ENCODE measurements at regions not wholly inside any gene's neighbourhood (a gene's known extent, or its start where the extent isn't known, plus 50 kb on each side); places are given as distances from the start of the nearest gene placed in this dataset.

DNA sequence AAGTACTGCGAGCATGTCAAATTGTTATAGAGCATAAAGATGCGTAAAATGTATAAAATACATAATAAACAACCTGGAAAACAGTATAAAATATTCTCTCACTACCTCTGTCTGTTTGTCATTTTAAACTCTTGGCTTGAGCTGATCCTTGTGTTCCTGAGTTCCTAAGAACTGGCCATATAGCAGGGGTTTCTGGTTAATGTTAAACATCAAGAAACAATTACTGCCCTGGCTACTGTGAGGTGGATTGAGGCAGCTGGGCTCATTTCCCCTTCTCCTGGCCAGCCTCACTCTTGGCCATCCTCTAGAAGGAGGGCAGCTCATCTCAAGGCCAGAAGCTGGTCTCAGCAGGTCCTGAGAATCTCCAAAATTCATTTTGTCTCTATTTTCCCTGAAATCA is 297.3 kb upstream of the USP24 start:
- DNase-seq, result no peak

DNA sequence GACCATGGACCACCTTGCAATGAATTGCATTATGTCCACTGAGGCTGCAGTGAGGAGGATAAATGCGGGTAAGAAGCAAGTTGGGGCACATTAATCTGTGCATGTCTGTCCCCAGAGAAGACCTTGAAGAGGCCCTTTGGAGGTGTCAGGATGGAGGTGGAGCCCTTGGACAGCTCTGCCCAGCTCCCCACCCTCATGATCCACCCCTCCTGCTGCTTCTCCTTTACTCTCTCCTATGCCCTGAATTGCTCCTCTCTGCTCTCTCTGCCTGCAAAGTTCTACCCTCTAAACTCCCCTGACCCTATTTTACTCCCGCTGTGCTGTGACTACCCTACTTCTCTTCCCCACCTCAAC is 292.4 kb upstream of the USP24 start:
- DNase-seq, result no peak

DNA sequence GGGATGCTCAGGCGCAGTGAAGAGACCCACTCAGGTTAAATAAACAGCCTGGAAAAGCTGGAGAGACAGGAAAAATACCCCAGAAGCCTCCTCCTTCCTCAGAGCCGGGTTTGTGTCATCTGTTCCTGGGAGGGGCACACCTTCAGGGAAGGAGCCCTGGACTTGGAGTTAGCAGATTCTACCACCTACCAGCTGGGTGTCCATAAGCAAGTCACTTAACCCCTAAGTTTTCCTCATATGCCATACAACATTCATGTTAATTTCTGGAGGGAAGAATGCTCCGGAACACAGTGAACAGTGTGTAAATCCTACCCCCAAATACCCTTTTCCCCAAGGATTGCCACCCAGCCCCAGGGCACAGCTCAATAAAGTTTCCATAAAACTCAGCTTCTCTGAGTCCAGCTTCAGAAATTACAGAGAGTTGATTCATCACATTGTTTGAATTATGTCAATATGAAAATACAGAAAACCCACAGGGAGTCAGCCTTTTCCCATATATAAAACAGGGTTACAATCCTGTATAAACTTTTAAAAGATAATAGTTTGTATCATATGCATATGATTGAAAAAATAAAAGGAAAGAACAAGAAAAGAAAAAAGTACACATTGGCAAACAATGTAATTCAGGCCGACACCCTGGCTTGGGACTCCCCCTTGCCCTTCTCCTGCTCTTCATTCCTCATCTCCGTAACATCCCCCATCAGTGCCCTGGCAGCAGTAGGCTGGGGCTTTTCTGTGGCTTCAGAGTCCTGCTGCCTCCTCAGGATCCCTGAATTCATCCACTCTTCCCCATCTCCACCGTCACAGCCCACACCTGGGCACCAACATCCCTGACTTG is 291.8 kb upstream of the USP24 start:
- no peak for DNase-seq

DNA sequence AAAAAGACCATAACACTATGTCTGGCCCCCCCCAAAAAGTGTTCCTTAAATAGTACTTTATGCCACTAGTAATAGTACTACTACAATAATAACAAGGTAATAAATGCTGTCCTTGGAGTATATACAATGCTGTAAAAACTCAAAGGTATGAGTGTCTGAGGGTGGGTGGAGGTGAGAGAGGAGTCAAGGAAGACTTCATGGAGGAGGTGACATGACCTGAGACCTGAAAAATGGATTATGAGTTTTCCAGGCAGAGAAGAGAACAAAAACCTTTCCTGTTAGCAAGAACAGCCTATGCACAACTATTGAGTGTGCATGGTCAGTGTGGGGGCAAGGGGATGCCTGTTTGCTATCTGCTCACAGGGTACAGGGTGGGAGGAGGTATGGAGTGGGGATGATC is 290.2 kb upstream of the USP24 start:
- DNase-seq, result no peak

DNA sequence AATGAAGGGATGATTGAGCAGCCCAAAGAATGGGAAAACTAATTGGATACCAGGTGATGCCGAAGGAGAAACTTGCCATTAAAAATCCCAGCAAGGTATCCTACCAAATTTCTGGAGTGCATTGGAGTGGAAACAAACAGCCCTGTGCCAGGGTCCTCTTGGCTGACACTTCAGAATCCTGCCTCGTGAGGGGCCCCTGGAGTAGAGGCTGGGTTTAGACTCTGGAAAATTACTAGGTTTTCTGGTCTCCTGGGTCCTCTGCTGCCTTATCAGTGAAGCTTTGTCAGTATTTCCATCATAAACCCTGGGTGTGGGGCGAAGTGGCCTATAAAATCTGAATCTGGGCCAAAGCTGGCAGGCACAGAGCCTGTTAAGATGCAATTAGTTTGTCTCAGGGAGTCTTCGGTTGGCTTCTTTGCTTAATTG is 289.2 kb upstream of the USP24 start:
- DNase-seq, result peak; percentile 56

DNA sequence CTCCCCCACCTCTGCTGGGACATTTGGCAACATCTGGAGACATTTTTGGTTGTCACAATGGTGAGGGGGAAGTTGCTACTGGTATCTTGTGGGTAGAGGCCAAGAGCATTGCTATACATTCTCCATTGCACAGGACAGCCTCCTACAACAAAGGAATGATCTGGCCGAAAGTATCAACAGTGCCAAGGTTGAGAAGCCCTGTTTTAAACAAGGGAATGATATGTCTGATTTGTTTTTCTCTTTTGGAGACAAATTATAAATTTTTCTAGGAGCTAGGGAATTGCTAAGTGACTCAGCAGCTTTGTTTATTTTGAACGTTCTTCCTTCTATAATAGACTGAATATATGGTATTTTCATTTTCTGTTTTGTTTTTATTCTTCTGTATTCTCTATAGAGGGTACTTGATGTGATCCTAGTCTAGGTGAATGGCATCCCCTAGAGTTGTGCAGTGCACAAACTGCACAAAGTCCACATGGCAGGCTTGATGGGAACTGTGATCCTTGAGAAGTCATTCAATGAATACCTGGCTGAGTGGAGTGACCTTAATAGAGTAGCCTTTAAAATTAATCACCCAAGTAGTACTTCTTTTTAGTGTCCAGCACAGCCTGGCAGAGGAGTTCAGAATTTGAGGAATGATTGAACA is 288.6 kb upstream of the USP24 start:
- DNase-seq, result no peak

DNA sequence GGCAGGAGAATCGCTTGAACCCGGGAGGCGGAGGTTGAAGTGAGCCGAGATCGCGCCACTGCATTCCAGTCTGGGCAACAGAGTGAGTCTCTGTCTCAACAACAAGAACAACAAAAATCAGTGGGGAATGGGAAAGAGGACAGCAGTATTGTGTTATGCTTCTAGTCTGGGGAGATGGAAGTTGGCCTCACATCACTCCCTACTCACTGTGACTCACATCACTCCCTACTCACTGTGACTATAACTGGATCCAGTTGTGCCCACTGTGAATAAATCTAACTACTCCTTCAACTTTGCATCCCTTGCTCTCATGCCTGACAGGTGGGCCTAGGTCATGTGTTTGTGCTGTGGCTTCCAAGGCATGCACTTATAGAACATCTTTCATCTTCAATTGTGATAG is 285.4 kb upstream of the USP24 start:
- no peak for DNase-seq

DNA sequence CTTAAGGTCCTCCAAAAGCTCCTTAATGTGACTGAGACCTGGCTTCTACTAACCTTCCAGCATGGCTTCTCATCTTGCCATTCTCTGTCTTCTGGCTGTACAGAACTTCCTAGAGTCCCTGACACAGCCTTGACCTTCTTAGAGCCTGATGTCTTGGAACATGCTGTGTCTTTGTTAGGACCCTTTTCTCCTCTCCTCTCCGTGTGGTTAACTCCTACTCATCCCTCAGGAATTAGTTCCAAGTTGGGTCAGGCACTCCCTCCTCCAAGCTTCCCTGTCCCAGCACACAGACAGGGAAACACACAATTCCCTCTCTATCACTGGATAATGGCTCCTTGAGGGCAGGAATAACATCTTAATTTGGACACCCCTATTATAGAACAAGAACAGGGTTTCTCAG is 275.4 kb upstream of the USP24 start:
- DNase-seq, result no peak

DNA sequence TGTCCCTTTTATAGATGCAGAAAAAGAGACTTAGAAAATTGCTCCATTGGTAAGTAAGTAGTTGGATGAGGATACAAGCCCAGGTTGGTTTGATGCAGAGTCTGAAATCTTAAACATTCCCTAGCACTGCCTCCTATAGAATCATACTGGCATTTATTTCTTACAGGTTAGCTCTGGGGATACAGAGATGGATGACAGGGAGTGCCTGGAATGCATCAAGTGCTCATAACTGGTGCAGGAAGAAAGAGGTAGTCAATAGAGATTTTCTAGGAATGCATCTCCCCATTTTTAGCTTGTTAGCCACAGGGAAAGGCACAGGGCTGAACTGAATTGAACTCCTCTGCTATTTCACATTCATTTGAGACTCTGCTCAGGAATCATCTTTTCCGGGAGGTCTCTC is 269.0 kb upstream of the USP24 start:
- no peak for DNase-seq

DNA sequence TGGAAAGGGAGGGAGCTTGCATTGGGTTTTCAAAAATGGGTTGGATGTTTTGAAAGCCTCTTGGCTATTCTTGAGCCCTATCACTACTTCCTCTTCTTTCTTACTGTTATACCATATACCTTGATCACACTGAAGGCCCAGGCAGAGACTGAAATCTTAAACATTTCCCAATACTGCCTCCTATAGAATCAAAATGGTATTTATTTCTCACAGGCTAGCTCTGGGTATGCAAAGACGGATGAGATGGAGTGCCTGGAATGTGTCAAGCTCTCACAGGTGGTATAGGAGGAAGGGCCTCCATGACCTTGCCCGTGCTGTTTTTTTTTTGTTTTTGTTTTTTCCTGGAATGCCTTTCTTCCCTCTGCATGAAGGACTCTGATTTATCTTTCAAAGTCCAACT is 268.4 kb upstream of the USP24 start:
- DNase-seq, result no peak

DNA sequence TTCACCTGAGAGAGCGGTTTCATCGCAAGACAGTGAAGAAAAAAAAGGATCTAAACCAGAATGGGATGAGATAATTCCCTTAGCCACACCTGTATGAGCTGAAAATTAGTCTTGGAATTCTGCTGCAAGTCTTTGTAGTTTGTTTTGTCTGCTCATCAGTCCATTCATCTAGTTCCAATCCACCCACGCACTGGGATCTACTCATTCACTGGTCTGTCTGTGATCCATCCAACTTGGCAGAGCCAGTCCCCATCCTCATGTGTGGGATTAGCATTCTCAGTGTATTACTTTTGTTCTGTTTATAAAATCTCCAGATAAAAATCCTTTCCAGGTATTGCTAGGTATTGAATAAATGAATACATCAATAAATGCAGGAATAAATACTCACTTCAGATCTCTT is 266.5 kb upstream of the USP24 start:
- DNase-seq, result no peak

DNA sequence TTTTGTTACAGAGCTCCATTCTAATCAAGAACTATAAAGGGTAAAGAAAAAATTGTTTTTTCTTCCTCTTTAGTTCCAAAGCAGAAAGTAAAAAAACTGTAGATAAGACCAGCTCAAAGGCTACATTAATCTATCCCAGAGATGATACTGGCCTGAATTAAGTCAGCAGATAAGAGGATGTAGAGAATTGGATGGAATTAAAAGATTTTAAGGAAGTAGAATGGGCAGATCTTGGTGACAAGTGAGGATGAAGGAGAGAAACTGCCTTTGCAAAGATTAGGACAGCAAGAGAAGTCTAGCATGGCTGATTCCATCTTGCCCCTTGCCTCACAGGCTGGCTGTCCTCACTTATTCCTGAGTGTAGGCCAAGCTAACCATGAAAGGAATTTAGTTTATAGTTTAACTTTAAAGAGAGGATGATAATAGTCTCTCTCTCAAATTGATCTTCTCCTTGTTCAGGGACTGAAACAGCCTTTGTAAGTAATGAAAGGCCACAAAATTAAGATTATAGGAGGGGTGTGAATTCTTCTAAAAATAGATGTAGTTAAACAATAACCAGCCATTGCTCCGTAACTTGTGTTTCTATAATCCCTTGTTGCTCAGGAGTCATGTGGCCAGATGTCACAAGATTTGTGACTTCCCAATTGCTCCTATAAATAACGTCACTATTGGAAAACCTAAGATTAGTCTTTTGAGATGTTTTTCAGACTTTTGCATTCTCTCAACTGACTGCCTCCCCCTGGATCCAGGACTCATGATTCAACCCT is 265.0 kb upstream of the USP24 start:
- DNase-seq, result no peak

DNA sequence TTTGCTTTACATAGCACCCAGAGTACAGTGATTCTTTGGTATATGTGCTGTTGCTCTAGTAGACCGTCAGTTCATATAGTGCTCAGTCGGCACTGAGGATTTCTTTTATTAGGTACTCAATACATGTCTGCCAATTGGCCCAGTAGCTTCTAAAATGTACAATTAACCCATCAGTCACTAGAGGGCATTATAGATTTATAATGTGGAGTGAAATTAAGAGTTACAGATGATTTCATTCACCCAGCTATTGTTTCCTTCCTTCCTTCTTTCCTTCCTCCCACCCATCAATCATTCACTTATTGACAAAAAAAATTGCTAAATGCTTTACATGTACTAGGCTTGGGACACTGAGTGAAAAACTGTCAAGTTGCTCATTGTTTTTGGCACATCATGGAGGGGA is 263.6 kb upstream of the USP24 start:
- DNase-seq, result peak; percentile 13

DNA sequence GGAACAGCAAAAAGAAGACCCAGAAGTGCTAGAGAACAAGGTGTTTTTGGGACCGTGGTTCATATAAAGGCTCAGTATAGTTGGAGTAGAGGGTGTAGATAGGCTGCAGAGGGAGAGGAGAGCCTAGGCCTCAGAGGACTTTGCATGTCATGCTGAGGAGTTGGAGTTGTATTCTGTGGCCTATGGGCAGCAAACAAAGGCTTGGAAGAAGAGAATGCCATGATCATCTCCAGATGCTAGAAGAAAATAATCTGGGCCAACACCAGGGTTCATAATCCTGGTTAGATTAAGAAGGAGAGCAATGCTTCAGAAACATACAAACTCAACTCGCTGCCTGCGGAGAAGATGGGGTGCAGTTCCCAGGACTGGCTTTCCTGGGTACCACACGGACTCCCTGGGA is 262.8 kb upstream of the USP24 start:
- no peak for DNase-seq

DNA sequence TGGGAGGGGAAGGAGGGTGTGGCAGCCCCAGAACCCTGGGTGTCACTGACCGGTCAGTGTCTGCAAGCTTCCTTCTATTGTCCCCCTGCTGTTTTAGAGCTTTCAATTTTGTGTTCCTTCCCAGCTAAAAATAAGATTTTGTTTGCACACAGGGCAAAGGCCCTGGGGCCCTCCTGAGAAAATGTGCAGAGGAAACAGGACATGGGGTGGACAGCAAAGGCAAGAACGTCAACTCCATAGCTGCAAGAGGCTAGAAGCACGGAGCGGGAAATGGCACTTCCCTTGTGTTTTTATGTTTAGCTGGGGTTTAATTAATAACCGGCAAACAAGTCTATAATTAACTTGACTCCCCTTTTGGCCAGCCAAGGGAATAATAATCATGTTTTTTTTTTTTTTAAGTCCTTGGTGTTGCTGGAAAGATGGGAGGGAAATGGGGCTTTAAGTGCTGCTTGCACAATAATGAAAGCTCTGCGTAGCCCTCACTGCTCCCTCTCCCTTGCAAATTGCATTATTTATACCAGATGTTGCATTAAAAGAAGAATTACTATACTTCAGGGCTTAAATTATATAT is 261.4 kb upstream of the USP24 start:
- DNase-seq, result no peak

DNA sequence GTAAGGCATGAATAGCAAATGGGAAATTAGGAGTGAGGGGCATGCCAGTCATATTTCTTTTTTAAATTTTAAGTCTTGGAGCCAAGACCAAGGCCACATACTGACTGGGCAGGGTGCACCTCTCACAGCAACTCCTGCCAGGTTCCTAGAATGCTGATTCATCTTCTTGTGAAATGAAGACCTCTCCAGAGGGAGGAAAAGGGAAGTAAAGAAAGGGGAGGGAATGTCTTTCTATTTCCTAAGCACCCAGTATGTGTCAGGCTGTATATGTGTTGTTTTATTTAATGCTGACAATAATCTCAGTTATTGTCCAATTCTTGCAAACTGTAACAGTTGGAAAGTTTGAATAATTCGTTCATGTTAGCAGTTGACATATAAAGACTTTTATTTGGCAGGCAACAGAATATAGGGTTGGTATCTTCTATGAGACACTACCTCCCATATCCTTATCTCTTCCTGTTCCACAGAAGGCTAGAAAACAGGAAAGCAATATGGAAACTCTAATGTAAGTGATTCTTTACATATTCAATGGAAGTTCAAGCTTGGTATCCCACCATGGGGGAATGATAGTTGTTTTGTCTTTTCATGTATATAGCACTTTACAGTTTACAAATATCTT is 259.1 kb upstream of the USP24 start:
- no peak for DNase-seq

DNA sequence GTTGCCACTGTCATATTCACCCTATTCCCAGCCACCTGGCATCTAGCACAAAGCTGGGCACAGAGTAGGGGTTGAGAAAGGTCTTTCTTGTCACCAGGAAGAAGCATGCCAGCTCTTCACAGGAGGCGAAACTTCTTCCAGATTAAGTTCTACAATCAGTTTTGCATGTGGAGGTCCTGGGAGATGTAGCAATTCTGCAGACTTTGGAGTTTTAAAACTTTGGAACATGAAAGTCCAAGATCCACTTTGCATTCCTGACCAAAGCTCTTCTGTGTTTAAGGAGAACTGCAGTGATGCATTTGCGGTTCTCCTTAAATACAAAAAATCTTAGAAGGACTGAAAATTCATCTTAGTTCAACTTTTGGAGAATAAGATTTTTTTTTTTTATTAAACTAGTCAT is 258.5 kb upstream of the USP24 start:
- no peak for DNase-seq

DNA sequence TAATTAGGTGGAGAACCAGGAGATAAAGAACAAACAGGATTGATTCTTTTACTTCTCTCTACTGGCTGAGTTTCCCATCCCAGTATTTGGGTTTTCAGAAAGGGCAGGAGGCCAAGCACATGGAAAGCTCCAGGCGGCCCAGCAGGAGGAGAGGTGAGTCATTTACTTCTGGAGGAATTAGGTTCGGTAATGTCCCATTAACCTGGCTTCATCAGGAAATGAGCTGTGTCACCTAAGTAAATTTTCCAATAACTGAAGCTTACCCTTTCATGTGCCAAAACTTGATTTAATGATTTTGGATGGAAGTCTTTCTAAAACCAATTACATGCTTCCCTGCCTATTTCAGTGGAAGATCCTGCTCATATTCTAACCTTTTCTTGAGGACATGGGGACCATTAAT is 257.6 kb upstream of the USP24 start:
- DNase-seq, result no peak

DNA sequence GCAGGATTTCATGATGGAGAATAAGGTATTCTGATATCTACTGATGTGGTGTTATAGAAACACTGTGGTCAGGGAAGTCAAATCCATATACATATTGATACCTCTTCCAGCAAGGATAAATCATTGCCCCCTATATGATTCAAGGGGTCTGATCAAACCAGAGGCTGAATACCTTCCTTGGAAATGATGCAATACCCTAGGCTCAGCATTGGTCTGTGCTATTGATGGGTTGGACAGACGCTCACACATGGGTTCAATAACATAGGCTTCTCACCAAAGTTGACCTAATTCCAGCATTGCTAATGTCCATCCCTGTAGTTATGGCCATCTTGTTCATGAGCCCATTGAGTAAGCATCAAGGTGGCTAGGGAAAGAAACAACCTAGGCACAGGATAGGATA is 257.0 kb upstream of the USP24 start:
- DNase-seq, result no peak

DNA sequence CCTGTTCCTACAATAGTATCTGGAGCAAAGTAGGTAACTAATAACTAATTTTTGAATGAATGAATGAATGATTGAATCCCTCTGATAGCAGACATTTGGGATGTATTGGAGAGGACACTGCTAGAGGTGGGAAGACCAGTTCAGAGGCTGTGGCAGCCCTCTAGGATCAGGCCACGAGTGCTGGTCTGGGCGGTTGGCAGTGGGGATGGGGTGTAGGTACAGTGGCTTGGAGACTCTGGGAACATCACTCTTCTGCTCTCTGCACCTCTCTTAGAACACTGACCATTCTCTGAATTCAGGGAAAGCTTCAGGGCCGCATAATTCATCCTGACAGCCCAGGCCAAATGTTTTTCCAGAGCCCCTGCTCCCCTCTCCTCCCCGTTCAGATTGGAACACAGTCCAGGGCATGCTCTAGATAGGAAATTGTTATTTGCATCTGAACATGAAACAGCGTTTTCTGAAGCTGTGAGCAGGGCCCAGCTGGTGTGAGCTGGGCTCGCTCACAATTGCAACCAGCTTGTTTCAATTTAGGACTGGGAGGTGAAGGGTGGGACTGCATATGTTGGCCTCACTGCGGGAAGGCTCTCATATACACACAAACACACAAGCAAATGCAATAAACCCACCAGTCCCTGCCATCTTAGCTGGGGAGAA is 253.1 kb upstream of the USP24 start:
- no peak for DNase-seq

DNA sequence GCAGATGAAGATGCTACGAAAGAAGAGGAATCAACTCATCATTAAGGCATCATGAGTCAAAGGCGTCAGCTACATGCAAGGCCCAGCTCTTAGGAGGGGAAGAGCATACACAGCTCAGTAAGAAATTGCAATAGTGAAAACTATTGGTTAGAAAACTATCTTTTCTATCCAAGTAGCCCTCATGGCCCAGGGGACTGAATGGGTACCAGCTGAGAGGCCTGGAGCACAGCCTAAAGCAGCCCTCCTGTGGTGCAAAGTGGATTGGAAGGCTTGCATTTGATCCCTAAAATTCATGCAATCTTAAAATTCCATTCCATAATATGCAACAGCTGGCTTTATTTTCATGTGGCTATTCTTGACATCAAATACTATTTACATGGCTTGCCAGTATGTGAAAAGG is 251.8 kb upstream of the USP24 start:
- DNase-seq, result no peak

DNA sequence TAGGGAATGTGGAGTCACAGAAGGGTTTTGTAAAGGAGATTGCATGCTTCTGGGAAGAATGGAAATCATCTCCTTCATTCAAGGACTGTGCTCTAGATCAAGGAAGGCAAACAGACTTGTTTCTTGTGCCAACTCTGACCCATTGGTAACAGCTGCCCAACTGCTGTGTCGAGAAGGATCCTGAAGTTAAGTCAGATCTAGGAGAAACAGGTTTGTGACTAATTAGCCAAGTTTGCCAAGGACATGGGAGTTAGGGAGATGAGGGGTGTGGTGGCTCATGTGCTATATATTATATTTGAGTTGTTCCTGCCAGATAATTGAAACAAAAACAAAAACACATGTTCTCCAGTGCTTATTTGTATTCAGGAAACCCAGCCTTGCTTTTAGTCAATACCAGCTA is 251.2 kb upstream of the USP24 start:
- DNase-seq, result no peak

DNA sequence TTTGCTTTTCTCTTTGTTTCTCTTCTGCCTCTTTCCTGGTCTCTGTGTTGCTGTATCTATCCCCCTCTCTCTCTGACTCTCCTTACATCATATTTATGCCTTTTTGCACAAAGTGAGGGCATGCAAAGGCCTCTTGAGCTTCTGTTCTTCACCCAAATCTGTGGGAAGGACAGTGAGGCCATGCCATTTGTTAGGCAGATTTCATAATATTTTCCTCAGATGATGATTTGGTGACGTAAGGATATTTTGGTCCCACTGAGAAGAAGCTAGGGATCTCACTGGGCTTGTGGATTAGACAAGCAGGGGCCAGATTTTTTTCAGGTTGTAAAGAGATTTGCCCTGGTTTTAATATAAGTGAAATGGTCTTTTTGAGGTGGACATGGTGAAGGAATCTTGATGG is 249.4 kb upstream of the USP24 start:
- no peak for DNase-seq

All from retina (tissue), 1 donor.